Esophagus muscularis mucosa (tissue), 4 donors: ENCODE measurements at regions not wholly inside any gene's neighbourhood (a gene's known extent, or its start where the extent isn't known, plus 50 kb on each side); places are given as distances from the start of the nearest gene placed in this dataset.

Experiments used
- DNase-seq: peaks from one replicate; pipeline ENCODE4 v3.0.0-alpha.2; 2017; ENCODE audit errors: extremely low spot score
- H3K27ac ChIP-seq, 4 donors: fragments of 200-600 bp; sonication (generic); replicated peaks in 1 of 4; 1 replicate in 3 of 4; 2 replicates in 1 of 4; pipeline ENCODE4 v1.5.1; 2016 to 2019; ENCODE audit warnings: mild to moderate bottlenecking in 1 of 4
- H3K27me3 ChIP-seq, 4 donors: fragments of 200-600 bp; sonication (generic); one replicate each; pipeline versions ENCODE4 v1.5.1 to v1.6.0; 2016 to 2019
- H3K36me3 ChIP-seq, 4 donors: fragments of 200-600 bp; sonication (generic); one replicate each; pipeline ENCODE4 v1.5.1; 2016 to 2019
- H3K4me1 ChIP-seq, 4 donors: fragments of 200-600 bp; sonication (generic); one replicate each; pipeline ENCODE4 v1.5.1; 2016 to 2019
- H3K4me3 ChIP-seq, 4 donors: fragments of 200-600 bp; sonication (generic); 1 replicate in 2 of 4; 2 replicates in 2 of 4; pipeline ENCODE4 v1.5.1; 2016 to 2019; ENCODE audit warnings: mild to moderate bottlenecking in 4 of 4, moderate library complexity in 1 of 4
- H3K9me3 ChIP-seq, 4 donors: fragments of 200-600 bp; sonication (generic); 1 replicate in 3 of 4; 2 replicates in 1 of 4; pipeline ENCODE4 v1.5.1; 2016 to 2019
- CTCF ChIP-seq, 3 experiments: fragments of 200-600 bp in 2 of 3; fragments of 450-650 bp in 1 of 3; sonication (generic) in 2 of 3; IDR thresholded peaks; one replicate each; pipeline ENCODE4 v1.5.1; 2017 to 2019; ENCODE audit warnings: antibody characterized with exemption in 3 of 3, mild to moderate bottlenecking in 2 of 3, moderate library complexity in 1 of 3
- EP300 ChIP-seq: sonication (generic); formaldehyde crosslinking; IDR thresholded peaks from one replicate; pipeline ENCODE4 v1.6.1; 2017; ENCODE audit warnings: antibody characterized with exemption
- POLR2A ChIP-seq: fragments of 450-650 bp; IDR thresholded peaks from one replicate; pipeline ENCODE4 v1.6.1; 2017; ENCODE audit warnings: antibody characterized with exemption, moderate library complexity, mild to moderate bottlenecking, low read depth
- POLR2AphosphoS5 ChIP-seq, 2 donors: sonication (generic); formaldehyde crosslinking; IDR thresholded peaks; one replicate each; pipeline ENCODE4 v1.6.1; 2017; ENCODE audit warnings: antibody characterized with exemption in 2 of 2
- WGBS: methylation state at CpG from one replicate; pipeline ENCODE4 v1.1.5; 2018; 5-methylcytosine and 5-hydroxymethylcytosine counted together
- intact Hi-C: fragments of 100-400 bp; cut with DNase I; formaldehyde crosslinking; loops from one replicate; pipeline ENCODE4 v1.15.1; 2023

DNA sequence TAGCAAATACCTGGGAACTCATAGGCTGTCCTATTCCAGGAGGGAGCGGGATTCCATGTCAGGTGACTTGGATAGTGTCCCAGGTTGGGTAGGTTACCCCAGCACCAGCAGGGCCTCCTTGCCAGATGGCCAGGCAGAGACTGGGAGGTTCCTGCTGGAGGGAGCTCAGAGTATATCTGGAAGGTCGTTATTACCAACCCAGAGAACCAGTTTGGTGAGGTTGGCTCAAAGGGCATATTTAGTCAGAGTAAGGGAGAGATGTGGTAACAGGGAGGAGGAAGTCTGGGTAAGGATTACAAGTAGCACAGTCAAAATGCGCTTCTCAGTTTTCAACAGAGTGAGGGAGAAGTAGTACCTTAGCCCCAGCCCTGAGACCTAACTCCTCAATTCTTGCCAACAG, 53.3 kb upstream of the LNX1 start:
- Histone ChIP-seq H3K9me3 (no peaks in the 10 kb centered on the region), H3K4me3 (no peak overlapping the region), H3K27ac (no peak overlapping the region), H3K4me1 (peaks cover 0 to 5% (median 5%) of the 10 kb centered on the region in 4 donors), H3K27me3 (no peaks in the 10 kb centered on the region), H3K36me3 (no peaks in the 10 kb centered on the region)
- WGBS = 68% methylated on average over 3 of the region's 3 CpGs
- TF ChIP-seq POLR2AphosphoS5 (IDR thresholded peaks at IDR 0.05) = no peak
- TF ChIP-seq EP300 = no peak
- no peak for TF ChIP-seq POLR2A
- TF ChIP-seq CTCF (IDR thresholded peaks at IDR 0.05) = no peak
- no peak for DNase-seq
- intact Hi-C loops = no loop called here
